Smooth muscle cell (in vitro differentiated cells): ENCODE measurements at regions not wholly inside any gene's neighbourhood (a gene's known extent, or its start where the extent isn't known, plus 50 kb on each side); places are given as distances from the start of the nearest gene placed in this dataset.
"Not testable (repeated sequence)": the region's sequence is repeated elsewhere in the genome, so short reads cannot be mapped to it uniquely, and the experiment has no call there.

Experiments
- DNase-seq: peaks from one replicate; lab custom pipeline; 2025; ENCODE audit not compliant: unreplicated experiment; lab: John Stamatoyannopoulos, UW
- H2AFZ ChIP-seq: fragments of 200-600 bp; sonication (generic); 2 replicates; pipeline ENCODE4 v1.6.0; 2016; ENCODE audit warnings: antibody characterized with exemption, low read depth, mild to moderate bottlenecking
- H3F3A ChIP-seq: fragments of 200-600 bp; sonication (generic); 2 replicates; pipeline ENCODE4 v1.6.0; 2017; ENCODE audit warnings: antibody characterized with exemption, low read depth
- H3K27ac ChIP-seq: fragments of 200-600 bp; sonication (generic); 2 replicates; pipeline ENCODE4 v1.5.1; 2016; ENCODE audit warnings: low read depth, mild to moderate bottlenecking
- H3K27me3 ChIP-seq: fragments of 200-600 bp; sonication (generic); 2 replicates; pipeline ENCODE4 v1.6.1; 2016; ENCODE audit warnings: low read depth, mild to moderate bottlenecking
- H3K36me3 ChIP-seq: fragments of 200-600 bp; sonication (generic); 2 replicates; pipeline ENCODE4 v1.5.1; 2016; ENCODE audit warnings: low read depth
- H3K4me1 ChIP-seq: fragments of 200-600 bp; sonication (generic); 2 replicates; pipeline ENCODE4 v1.5.1; 2016; ENCODE audit warnings: low read depth
- H3K4me2 ChIP-seq: fragments of 200-600 bp; sonication (generic); 2 replicates; pipeline ENCODE4 v1.6.0; 2016; ENCODE audit warnings: mild to moderate bottlenecking
- H3K4me3 ChIP-seq: fragments of 200-600 bp; sonication (generic); 2 replicates; pipeline ENCODE4 v1.5.1; 2016; ENCODE audit warnings: mild to moderate bottlenecking
- H3K79me2 ChIP-seq: fragments of 200-600 bp; sonication (generic); 2 replicates; pipeline ENCODE4 v1.6.0; 2016; ENCODE audit warnings: low read depth, mild to moderate bottlenecking
- H3K9ac ChIP-seq: fragments of 200-600 bp; sonication (generic); 2 replicates; pipeline ENCODE4 v1.6.0; 2016; ENCODE audit warnings: low read depth
- H3K9me3 ChIP-seq: fragments of 200-600 bp; sonication (generic); replicated peaks from 2 replicates; pipeline ENCODE4 v1.5.1; 2016; ENCODE audit warnings: low read depth
- H4K20me1 ChIP-seq: fragments of 200-600 bp; sonication (generic); 2 replicates; pipeline ENCODE4 v1.6.0; 2016; ENCODE audit warnings: low read depth
- CTCF ChIP-seq: fragments of 200-600 bp; sonication (generic); IDR thresholded peaks from 2 replicates; pipeline ENCODE4 v1.5.1; 2017; ENCODE audit warnings: borderline replicate concordance, mild to moderate bottlenecking, antibody characterized with exemption; ENCODE audit not compliant: insufficient read depth, poor library complexity, severe bottlenecking
- WGBS: methylation state at CpG from one replicate; pipeline ENCODE4 v1.1.7; 2016; ENCODE audit warnings: low lambda C conversion rate; 5-methylcytosine and 5-hydroxymethylcytosine counted together

DNA sequence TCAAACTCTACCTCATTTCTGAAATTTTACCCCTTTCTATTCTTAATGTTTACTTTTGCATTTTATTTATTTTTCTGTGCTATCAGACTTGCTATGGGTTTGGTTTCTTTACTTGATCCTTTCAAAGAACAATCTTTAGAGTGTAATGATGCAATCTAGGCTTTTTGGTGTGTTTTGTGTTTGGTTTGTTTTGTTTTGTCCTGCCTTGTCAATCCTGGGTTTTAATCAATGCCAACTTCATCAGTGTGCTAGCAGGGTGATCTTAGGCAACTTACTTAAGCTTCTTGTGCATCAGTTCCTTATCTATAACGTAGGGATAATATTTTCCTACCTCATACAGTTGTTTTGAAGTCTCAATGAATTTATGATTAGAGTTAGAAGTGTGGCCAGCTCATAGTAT lies 350.4 kb downstream of the NR4A2 start:
- WGBS, result 81% methylated on average over 1 of the region's 1 CpG
- no peak for DNase-seq
- H3K9me3 ChIP-seq, result no peaks in the 10 kb centered on the region
- no peak for TF ChIP-seq CTCF
- H3K79me2 ChIP-seq, result no peaks in the 10 kb centered on the region
- H3K4me2 ChIP-seq, result no peak overlapping the region
- no peaks in the 10 kb centered on the region for H3K36me3 ChIP-seq
- H3K27ac ChIP-seq, result no peak overlapping the region
- no peak overlapping the region for H3K9ac ChIP-seq
- no peaks in the 10 kb centered on the region for H3K4me1 ChIP-seq
- H4K20me1 ChIP-seq, result no peaks in the 10 kb centered on the region
- H3F3A ChIP-seq, result no peaks in the 10 kb centered on the region
- H3K27me3 ChIP-seq, result no peaks in the 10 kb centered on the region
- no peak overlapping the region for H3K4me3 ChIP-seq
- no peak overlapping the region for H2AFZ ChIP-seq

- H3K4me1 ChIP-seq, result peaks cover under 1% of the 10 kb centered on the region
- WGBS, result 90% methylated on average over 3 of the region's 3 CpGs
- H3K9me3 ChIP-seq, result no peaks in the 10 kb centered on the region
Measured at GRCh38 chr2:155980941-155981560, 351.5 kb downstream of the NR4A2 start.

GRCh38 chr2:155975734-155976133 lies 356.8 kb downstream of the NR4A2 start:
- TF ChIP-seq CTCF, result no peak
- no peak overlapping the region for H2AFZ ChIP-seq
- DNase-seq, result no peak
- H3K27me3 ChIP-seq, result no peaks in the 10 kb centered on the region
- H3K4me3 ChIP-seq, result no peak overlapping the region
- H3K4me2 ChIP-seq, result no peak overlapping the region
- H4K20me1 ChIP-seq, result no peaks in the 10 kb centered on the region
- no peak overlapping the region for H3K9ac ChIP-seq
- no peaks in the 10 kb centered on the region for H3K9me3 ChIP-seq
- no peaks in the 10 kb centered on the region for H3K79me2 ChIP-seq
- H3K27ac ChIP-seq, result no peak overlapping the region
- H3K36me3 ChIP-seq, result no peaks in the 10 kb centered on the region
- H3F3A ChIP-seq, result no peaks in the 10 kb centered on the region
- peaks cover 10% of the 10 kb centered on the region for H3K4me1 ChIP-seq

More at GRCh38 chr2:155980941-155981560, 351.5 kb downstream of the NR4A2 start:
- Histone ChIP-seq H3K79me2 (no peaks in the 10 kb centered on the region), H3K36me3 (no peaks in the 10 kb centered on the region), H2AFZ (no peak overlapping the region), H3F3A (no peaks in the 10 kb centered on the region), H3K27ac (no peak overlapping the region), H4K20me1 (no peaks in the 10 kb centered on the region), H3K27me3 (no peaks in the 10 kb centered on the region), H3K4me2 (no peak overlapping the region), H3K4me3 (no peak overlapping the region), H3K9ac (no peak overlapping the region)
- TF ChIP-seq CTCF, result no peak
- no peak for DNase-seq

- TF ChIP-seq CTCF, result no peak
- Histone ChIP-seq H3K4me2 (no peak overlapping the region), H3K27me3 (no peaks in the 10 kb centered on the region), H3K9ac (no peak overlapping the region), H2AFZ (no peak overlapping the region), H3K4me3 (no peak overlapping the region), H3F3A (no peaks in the 10 kb centered on the region), H3K27ac (no peak overlapping the region), H4K20me1 (no peaks in the 10 kb centered on the region), H3K36me3 (no peaks in the 10 kb centered on the region), H3K4me1 (peaks cover 10% of the 10 kb centered on the region), H3K9me3 (no peaks in the 10 kb centered on the region), H3K79me2 (no peaks in the 10 kb centered on the region)
- no peak for DNase-seq
- WGBS, result 26% methylated on average over 2 of the region's 2 CpGs
Measured at GRCh38 chr2:155972916-155973315, 359.6 kb downstream of the NR4A2 start.

DNA sequence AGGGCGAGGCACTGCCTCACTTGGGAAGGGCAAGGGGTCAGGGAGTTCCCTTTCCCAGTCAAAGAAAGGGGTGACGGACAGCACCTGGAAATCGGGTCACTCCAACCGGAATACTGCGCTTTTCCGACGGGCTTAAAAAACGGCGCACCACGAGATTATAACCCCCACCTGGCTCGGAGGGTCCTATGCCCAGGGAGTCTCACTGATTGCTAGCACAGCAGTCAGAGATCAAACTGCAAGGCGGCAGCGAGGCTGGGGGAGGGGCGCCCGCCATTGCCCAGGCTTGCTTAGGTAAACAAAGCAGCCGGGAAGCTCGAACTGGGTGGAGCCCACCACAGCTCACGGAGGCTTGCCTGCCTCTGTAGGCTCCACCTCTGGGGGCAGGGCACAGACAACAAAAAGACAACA lies 366.5 kb downstream of the NR4A2 start:
- not testable (repeated sequence) for DNase-seq

More for the DNA sequence above, 366.5 kb downstream of the NR4A2 start:
- H3K36me3 ChIP-seq, H3K79me2 ChIP-seq, H3K9me3 ChIP-seq, H3K9ac ChIP-seq, H4K20me1 ChIP-seq, H3K27ac ChIP-seq, H3K4me1 ChIP-seq, H3F3A ChIP-seq, H3K4me2 ChIP-seq, H3K27me3 ChIP-seq, H2AFZ ChIP-seq: not testable (repeated sequence)
- 63% methylated on average over 18 of the region's 18 CpGs for WGBS
- peak overlapping the region; percentile 0 for H3K4me3 ChIP-seq
